ENCODE measurements at regions not wholly inside any gene's neighbourhood (a gene's known extent, or its start where the extent isn't known, plus 50 kb on each side); places are given as distances from the start of the nearest gene placed in this dataset.

- no peak for DNase-seq (ENCODE audit: extremely low read depth in 1 of 11, low read depth in 9 of 11, low spot score in 4 of 11)
These were observed 216.9 kb upstream of the SAMSN1 start for GRCh38 chr21:14762734-14763694.

DNA sequence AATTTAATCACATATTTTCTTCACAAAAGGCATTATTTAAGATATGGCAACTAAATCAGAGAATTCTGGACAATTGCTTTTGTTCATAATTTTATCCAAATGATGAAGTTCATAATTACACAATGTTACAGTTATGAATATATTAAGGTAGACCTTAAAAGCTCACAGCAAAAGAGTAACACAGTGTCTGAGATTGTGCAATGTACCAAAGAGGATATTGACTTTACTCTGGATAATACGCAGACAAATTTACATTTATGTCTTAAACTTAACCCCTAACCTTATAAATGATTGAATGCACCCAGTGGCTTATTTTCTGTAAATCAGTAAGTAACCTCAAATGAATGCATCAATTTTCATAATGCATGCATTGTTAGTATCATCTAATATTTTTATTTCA is 216.2 kb upstream of the SAMSN1 start:
- no peak for DNase-seq (ENCODE audit: extremely low read depth in 1 of 11, low read depth in 9 of 11, low spot score in 4 of 11)

GRCh38 chr21:14759285-14759684 is 213.2 kb upstream of the SAMSN1 start:
- no peak for DNase-seq (ENCODE audit: extremely low read depth in 1 of 11, low read depth in 9 of 11, low spot score in 4 of 11)

- DNase-seq (ENCODE audit: extremely low read depth in 1 of 11, low read depth in 9 of 11, low spot score in 4 of 11) = no peak
These were observed 212.7 kb upstream of the SAMSN1 start for GRCh38 chr21:14758849-14759248.

GRCh38 chr21:14757533-14758327 is 211.6 kb upstream of the SAMSN1 start:
- DNase-seq (ENCODE audit: extremely low read depth in 1 of 11, low read depth in 9 of 11, low spot score in 4 of 11) = no peak

DNA sequence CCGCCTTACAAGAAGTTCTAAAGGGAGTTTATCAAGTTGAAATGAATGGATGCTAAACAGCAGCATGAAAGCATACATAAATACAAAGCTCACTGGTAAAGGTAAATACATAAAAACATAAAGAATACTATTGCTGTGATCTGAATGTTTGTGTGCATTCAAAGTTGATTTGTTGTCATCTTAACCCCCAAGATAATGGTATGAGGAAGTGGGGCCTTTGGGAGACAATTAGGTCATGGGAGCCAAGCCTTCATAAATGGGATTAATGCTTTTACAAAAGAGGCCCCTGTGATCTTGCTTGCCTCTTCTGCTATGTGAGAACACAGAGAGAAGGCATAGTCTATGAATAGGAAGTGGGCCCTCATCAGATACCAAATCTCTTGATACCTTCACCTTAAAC is 209.0 kb upstream of the SAMSN1 start:
- DNase-seq (ENCODE audit: extremely low read depth in 1 of 11, low read depth in 9 of 11, low spot score in 4 of 11) = no peak

GRCh38 chr21:14754682-14755081 is 208.6 kb upstream of the SAMSN1 start:
- no peak for DNase-seq (ENCODE audit: extremely low read depth in 1 of 11, low read depth in 9 of 11, low spot score in 4 of 11)

DNA sequence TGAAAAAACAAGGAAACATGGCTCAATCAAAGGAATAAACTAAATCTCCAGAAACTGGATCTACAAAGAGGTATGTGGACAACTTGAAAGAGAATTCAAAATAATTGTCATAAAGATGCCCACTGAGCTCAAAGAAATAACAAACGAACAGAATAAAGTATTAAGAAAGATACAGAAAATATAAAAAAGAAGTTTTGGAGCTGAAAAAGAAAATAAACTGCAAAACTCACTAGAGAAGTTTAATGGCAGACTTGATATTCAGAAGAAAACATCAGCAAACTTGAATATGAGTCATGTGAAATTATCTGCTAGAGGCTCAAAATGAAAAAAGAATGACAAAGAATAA is 208.1 kb upstream of the SAMSN1 start:
- DNase-seq (ENCODE audit: extremely low read depth in 1 of 11, low read depth in 9 of 11, low spot score in 4 of 11) = no peak

GRCh38 chr21:14753466-14754258 is 207.5 kb upstream of the SAMSN1 start:
- no peak for DNase-seq (ENCODE audit: extremely low read depth in 1 of 11, low read depth in 9 of 11, low spot score in 4 of 11)

- DNase-seq (ENCODE audit: extremely low read depth in 1 of 11, low read depth in 9 of 11, low spot score in 4 of 11) = no peak
These were observed 207.0 kb upstream of the SAMSN1 start for GRCh38 chr21:14753069-14753465.

DNA sequence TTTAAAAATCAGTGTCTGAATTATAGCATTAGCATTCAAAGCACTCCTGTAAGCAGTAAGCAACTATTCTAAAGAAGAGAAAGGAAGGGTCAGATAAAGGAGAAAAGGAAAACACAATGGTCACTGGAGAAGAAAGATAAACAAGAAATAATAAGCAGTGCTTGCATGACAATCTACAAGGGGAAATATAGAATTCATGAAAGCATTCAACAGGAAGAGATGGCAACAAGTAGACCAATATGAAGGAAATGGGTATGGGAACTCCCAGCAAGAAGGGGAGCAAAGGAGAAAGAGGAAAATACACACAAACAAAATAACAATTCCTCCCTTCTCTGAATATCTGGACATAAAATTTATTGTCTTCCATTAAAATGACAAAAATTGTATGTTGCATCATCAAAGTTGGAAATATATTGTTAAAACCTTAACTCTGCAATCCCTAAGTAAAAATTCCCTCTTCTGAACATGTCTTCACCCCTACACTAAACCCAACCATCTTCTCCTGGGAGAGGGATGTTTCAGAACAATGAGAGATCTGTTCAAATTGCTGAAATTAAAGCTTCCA is 206.3 kb upstream of the SAMSN1 start:
- DNase-seq (ENCODE audit: extremely low read depth in 1 of 11, low read depth in 9 of 11, low spot score in 4 of 11) = no peak

DNA sequence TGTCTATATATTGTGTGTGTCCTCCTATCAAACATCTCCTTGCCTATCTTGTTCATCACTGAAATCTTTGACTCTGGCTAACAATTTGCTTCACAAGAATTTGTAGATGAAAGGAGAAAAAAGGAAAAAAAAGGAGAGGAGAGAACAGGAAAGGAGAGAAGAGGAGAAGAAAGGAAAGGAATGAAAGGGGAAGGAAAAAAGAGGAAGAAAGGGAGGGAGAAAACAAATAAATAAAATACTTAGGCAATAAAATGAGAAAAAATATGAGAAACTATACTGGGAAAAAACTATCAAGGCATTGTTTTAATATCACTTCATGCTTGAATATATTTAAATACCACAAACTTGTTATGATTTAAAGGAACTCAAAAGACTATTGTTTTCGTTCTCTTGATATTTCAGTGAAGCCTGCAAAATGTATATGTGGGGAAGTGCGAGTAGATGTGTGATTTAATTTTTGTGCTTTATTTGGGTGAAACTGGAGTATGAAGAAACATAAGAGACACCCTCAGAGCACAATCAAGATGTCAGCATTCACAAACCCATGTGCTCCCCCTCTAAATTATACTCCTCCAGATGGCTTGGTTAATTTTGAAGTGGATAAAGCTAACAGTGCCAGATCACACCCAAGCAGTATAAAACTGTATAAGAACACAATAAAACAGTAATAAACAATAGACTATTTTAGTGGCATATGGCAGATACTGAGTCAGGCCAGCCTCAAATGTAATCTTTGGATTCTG is 205.7 kb upstream of the SAMSN1 start:
- DNase-seq (ENCODE audit: extremely low read depth in 1 of 11, low read depth in 9 of 11, low spot score in 4 of 11) = no peak

GRCh38 chr21:14751011-14751410 is 204.9 kb upstream of the SAMSN1 start:
- no peak for DNase-seq (ENCODE audit: extremely low read depth in 1 of 11, low read depth in 9 of 11, low spot score in 4 of 11)

- DNase-seq (ENCODE audit: extremely low read depth in 1 of 11, low read depth in 9 of 11, low spot score in 4 of 11) = no peak
These were observed 203.9 kb upstream of the SAMSN1 start for GRCh38 chr21:14750041-14750440.

DNA sequence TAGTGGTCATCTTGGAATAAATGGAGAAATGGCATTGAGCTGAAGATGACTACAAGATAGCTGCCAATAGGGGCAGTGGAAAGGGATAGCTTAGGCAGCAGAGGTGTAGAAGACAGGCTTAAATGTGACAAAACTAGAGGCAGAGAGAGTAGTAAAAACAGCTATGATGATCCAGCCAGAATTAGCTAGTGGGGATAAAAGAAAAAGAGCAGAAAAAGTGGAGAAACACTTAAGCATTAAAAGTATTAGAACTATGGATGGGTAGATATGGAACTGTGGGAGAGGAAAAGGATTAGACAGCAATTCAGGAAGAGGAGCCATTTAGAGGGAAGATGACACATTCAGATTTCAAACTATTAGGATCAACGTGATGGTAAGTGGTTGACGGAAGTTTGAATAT is 202.5 kb upstream of the SAMSN1 start:
- DNase-seq (ENCODE audit: extremely low read depth in 1 of 11, low read depth in 9 of 11, low spot score in 4 of 11) = no peak

- DNase-seq (ENCODE audit: extremely low read depth in 1 of 11, low read depth in 9 of 11, low spot score in 4 of 11) = no peak
These were observed 198.3 kb upstream of the SAMSN1 start for GRCh38 chr21:14744368-14744767.

DNA sequence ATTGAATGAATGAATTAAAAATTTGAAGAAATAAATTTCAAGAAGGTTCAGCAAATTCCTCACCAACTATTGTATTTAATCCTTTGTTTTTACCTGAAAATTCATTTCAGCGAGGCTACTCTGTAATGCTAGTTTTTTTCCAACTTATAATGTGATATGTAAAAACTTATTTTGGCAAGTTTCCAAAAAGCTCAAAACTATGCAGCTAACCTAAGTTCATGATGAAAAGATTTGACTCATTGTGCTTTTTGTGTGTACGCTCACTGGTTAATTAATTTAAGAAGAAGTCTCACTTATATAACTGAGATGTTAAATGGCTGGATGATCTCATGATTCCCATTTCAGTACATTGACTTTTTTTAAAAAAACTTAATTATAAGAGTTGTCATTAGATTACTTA is 196.0 kb upstream of the SAMSN1 start:
- DNase-seq (ENCODE audit: extremely low read depth in 1 of 11, low read depth in 9 of 11, low spot score in 4 of 11) = no peak

- DNase-seq (ENCODE audit: extremely low read depth in 1 of 11, low read depth in 9 of 11, low spot score in 4 of 11) = no peak
These were observed 195.1 kb upstream of the SAMSN1 start for GRCh38 chr21:14741256-14741655.

DNA sequence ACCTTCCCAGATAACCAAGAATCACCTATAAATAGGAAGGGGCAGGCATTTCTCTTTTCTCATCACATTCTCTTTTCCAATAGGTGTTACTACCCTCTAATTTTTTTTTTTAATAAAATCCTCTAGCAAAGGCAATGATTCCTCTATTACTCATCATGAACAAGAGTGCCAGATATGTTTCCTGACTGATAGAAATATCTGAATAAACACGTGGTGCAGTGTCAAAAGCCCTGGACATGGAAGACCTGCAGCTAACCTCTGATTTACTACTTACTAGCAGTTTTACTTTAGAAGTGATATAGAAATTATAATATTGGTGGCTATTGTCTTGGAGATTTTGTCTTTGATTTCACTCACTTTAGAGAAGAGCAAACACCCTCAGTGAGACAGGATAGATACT is 194.6 kb upstream of the SAMSN1 start:
- DNase-seq (ENCODE audit: extremely low read depth in 1 of 11, low read depth in 9 of 11, low spot score in 4 of 11) = no peak

All from renal cortex interstitium (tissue), 11 donors.